Upper lobe of left lung (tissue), 6 donors: ENCODE measurements at regions not wholly inside any gene's neighbourhood (a gene's known extent, or its start where the extent isn't known, plus 50 kb on each side); places are given as distances from the start of the nearest gene placed in this dataset.
"Not testable (repeated sequence)": the region's sequence is repeated elsewhere in the genome, so short reads cannot be mapped to it uniquely, and the experiment has no call there.

Experiments used
- ATAC-seq, 2 donors: fragments of 200-7000 bp; cut with Tn5 transposase; one replicate each; pipeline ENCODE4 v1.9.1; 2022; ENCODE audit warnings: mild to moderate bottlenecking in 2 of 2, moderate library complexity in 2 of 2; ENCODE audit not compliant: low FRiP score in 2 of 2
- DNase-seq, 2 donors: peaks; one replicate each; pipeline ENCODE4 v3.0.0-alpha.2; 2019 to 2020
- H3K27ac ChIP-seq, 4 donors: fragments of 200-600 bp; sonication (generic); one replicate each; pipeline ENCODE4 v1.5.1; 2016 to 2019
- H3K27me3 ChIP-seq, 4 donors: fragments of 200-600 bp; sonication (generic); one replicate each; pipeline ENCODE4 v1.5.1; 2017 to 2019
- H3K36me3 ChIP-seq, 4 donors: fragments of 200-600 bp; sonication (generic); one replicate each; pipeline ENCODE4 v1.5.1; 2016 to 2019
- H3K4me1 ChIP-seq, 4 donors: fragments of 200-600 bp; sonication (generic); one replicate each; pipeline ENCODE4 v1.5.1; 2018 to 2019
- H3K4me3 ChIP-seq, 4 donors: fragments of 200-600 bp; sonication (generic); one replicate each; pipeline ENCODE4 v1.5.1; 2017 to 2019; ENCODE audit warnings: mild to moderate bottlenecking in 2 of 4, moderate library complexity in 1 of 4
- H3K9me3 ChIP-seq, 4 donors: fragments of 200-600 bp; sonication (generic); one replicate each; pipeline ENCODE4 v1.5.1; 2018 to 2019
- EP300 ChIP-seq, 4 donors: sonication (generic); formaldehyde crosslinking; IDR thresholded peaks; one replicate each; pipeline ENCODE4 v1.5.1; 2017; ENCODE audit warnings: antibody characterized with exemption in 4 of 4, control low read depth in 2 of 4
- POLR2A ChIP-seq, 4 donors: fragments of 450-650 bp; IDR thresholded peaks; one replicate each; pipeline ENCODE4 v1.5.1; 2016 to 2017; ENCODE audit warnings: antibody characterized with exemption in 4 of 4, mild to moderate bottlenecking in 2 of 4
- POLR2AphosphoS5 ChIP-seq, 2 donors: sonication (generic); formaldehyde crosslinking; IDR thresholded peaks; one replicate each; pipeline ENCODE4 v1.5.1; 2017; ENCODE audit warnings: antibody characterized with exemption in 2 of 2
- WGBS, 2 donors: methylation state at CpG; one replicate each; pipeline ENCODE4 v1.1.5; 2017 to 2018; 5-methylcytosine and 5-hydroxymethylcytosine counted together
- TF ChIP-seq, protein P1 (sequence below), 6 experiments: fragments of 450-650 bp in 4 of 6; fragments of 200-600 bp in 2 of 6; sonication (generic) in 2 of 6; IDR thresholded peaks; one replicate each; pipeline ENCODE4 v1.5.1; 2016 to 2019; ENCODE audit warnings: antibody characterized with exemption in 6 of 6
- donor health status: DM: no; HTN: no; CAD: no; lungs with moderate emphysema.
- donor health status: DM: no; HTN: yes; CAD: no; lungs with severe emphysema.

DNA sequence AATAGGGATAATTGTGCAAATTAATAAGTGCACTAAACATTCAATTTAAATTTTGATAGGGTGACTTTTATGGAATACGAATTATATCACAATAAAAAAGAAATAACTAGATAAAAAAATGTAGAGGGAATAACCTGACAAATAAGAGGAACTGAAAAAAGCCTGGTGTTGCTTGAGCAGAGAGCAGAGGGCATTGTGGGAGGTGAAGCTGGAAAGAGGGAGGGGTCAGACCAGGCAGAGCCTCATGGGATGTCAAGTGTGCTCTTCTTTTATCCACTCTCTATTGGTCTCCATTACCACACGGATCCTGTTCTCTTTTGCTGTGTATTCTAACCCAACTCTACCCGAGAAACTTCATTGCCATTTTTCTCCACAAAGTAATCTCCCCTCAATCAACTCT lies 264.0 kb upstream of the CRBN start:
- DNase-seq (no peak), ATAC-seq (no peak)
- Histone ChIP-seq H3K36me3 (no peaks in the 10 kb centered on the region), H3K4me3 (no peak overlapping the region), H3K4me1 (no peaks in the 10 kb centered on the region), H3K27me3 (no peaks in the 10 kb centered on the region), H3K27ac (no peak overlapping the region), H3K9me3 (no peaks in the 10 kb centered on the region)
- 76 to 82% methylated on average over 3 of the region's 3 CpGs for WGBS, 2 donors
- TF ChIP-seq POLR2A (IDR thresholded peaks at IDR 0.05): no peak
- no peak for TF ChIP-seq EP300 (IDR thresholded peaks at IDR 0.05)

- WGBS, 2 donors: 94 to 96% methylated on average over 2 of the region's 2 CpGs
- ATAC-seq: no peak
- Histone ChIP-seq H3K27me3 (no peaks in the 10 kb centered on the region), H3K27ac (no peak overlapping the region), H3K36me3 (no peaks in the 10 kb centered on the region), H3K4me3 (no peak overlapping the region), H3K4me1 (no peaks in the 10 kb centered on the region), H3K9me3 (no peaks in the 10 kb centered on the region)
- no peak for DNase-seq
- TF ChIP-seq, protein P1, sequence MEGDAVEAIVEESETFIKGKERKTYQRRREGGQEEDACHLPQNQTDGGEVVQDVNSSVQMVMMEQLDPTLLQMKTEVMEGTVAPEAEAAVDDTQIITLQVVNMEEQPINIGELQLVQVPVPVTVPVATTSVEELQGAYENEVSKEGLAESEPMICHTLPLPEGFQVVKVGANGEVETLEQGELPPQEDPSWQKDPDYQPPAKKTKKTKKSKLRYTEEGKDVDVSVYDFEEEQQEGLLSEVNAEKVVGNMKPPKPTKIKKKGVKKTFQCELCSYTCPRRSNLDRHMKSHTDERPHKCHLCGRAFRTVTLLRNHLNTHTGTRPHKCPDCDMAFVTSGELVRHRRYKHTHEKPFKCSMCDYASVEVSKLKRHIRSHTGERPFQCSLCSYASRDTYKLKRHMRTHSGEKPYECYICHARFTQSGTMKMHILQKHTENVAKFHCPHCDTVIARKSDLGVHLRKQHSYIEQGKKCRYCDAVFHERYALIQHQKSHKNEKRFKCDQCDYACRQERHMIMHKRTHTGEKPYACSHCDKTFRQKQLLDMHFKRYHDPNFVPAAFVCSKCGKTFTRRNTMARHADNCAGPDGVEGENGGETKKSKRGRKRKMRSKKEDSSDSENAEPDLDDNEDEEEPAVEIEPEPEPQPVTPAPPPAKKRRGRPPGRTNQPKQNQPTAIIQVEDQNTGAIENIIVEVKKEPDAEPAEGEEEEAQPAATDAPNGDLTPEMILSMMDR (IDR thresholded peaks at IDR 0.05): no peak
- TF ChIP-seq POLR2AphosphoS5 (IDR thresholded peaks at IDR 0.05) (no peak), POLR2A (IDR thresholded peaks at IDR 0.05) (no peak), EP300 (IDR thresholded peaks at IDR 0.05) (no peak)
These were observed 254.2 kb upstream of the CRBN start for GRCh38 chr3:3433711-3434110.

DNA sequence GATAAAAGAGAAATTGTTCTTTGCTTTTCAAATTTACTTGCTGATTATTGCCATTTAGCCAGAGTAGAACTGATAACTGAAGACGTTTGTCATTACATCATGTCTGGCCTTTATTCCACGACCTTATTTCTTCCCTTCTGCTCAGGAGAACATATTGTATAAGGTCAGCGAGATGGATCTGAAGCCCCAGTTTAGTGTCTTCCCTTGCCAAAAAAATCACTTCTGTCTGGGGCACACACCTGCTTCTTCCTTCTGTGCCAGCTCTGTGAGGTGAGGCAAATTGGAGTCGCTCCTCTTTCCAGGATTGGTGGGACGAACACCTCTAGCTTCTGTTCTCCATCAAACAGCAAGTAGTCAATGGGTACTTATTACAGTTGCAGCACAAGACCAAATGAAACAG lies 250.3 kb upstream of the CRBN start:
- H3K27me3 ChIP-seq: no peaks in the 10 kb centered on the region
- no peaks in the 10 kb centered on the region for H3K36me3 ChIP-seq
- no peak overlapping the region for H3K27ac ChIP-seq
- no peak overlapping the region for H3K4me3 ChIP-seq
- no peaks in the 10 kb centered on the region for H3K9me3 ChIP-seq
- H3K4me1 ChIP-seq: no peaks in the 10 kb centered on the region
- TF ChIP-seq POLR2A (IDR thresholded peaks at IDR 0.05): no peak
- TF ChIP-seq, protein P1 (IDR thresholded peaks at IDR 0.05): no peak
- no peak for TF ChIP-seq EP300 (IDR thresholded peaks at IDR 0.05)
- no peak for TF ChIP-seq POLR2AphosphoS5 (IDR thresholded peaks at IDR 0.05)
- WGBS, 2 donors: 56 to 80% methylated on average over 5 of the region's 5 CpGs
- no peak for ATAC-seq
- no peak for DNase-seq

DNA sequence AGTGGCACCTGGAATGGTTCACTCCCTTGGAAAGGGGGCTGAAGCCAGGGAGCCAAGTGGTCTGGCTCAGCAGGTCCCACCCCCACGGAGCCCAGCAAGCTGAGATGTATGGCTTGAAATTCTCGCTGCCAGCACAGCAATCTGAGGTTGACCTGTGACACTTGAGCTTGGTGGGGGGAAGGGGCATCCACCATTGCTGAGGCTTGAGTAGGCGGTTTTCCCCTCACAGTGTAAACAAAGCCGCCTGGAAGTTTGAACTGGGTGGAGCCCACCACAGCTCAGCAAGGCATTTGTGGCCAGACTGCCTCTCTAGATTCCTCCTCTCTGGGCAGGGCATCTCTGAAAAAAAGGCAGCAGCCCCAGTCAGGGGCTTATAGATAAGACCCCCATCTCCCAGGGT lies 228.2 kb upstream of the CRBN start:
- not testable (repeated sequence) for H3K27ac ChIP-seq, H3K36me3 ChIP-seq, H3K27me3 ChIP-seq, H3K9me3 ChIP-seq, H3K4me3 ChIP-seq, H3K4me1 ChIP-seq, DNase-seq, ATAC-seq
- 41% methylated on average over 4 of the region's 4 CpGs; no CpG with 5 or more reads in 1 of the 2 donors for WGBS, 2 donors

DNA sequence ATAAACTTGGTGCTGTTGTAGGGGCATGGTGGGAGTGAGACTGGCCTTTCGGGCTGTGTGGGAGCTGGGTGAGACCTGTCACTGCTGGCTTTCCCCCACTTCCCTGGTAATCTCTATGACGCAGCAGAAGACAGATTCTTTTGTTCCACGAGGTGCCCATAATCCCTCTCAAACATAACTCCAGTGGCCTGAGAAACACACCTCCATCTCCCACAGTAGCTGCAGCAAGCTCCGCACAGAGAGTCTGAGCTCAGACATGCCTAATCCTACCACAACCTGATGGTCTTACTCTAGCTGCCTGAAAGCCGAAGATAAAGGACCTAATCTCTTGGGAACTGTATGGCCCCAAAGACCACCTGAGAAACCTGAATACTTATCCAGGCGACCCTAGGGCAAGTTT lies 225.6 kb upstream of the CRBN start:
- no peaks in the 10 kb centered on the region for H3K27me3 ChIP-seq
- no peak for ATAC-seq
- WGBS, 2 donors: 66 to 90% methylated on average over 5 to 6 of the region's 6 CpGs

DNA sequence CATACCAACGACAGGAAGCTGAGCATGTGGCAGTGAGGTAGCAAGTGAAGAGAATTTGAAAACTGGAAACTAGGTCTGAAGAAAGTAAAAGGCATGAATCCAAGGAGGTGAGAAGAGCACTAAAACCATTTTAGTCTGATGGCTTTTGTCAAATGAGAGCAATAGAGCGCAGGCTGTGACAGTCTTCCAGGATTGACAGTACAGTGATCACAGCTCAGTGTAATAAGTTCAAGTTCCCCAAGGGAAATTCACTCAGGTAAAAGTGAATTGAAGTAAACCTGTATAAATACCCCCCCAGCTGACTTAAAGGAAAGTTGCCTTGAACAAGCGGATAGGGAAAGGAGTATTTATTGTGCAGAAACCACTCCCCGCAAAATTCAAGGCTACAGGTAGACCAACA lies 224.2 kb upstream of the CRBN start:
- TF ChIP-seq POLR2A (IDR thresholded peaks at IDR 0.05) (no peak), POLR2AphosphoS5 (IDR thresholded peaks at IDR 0.05) (no peak), EP300 (IDR thresholded peaks at IDR 0.05) (no peak)
- TF ChIP-seq, protein P1 (IDR thresholded peaks at IDR 0.05): no peak
- H3K4me1 ChIP-seq: no peaks in the 10 kb centered on the region
- H3K4me3 ChIP-seq: no peak overlapping the region
- no peak overlapping the region for H3K27ac ChIP-seq
- DNase-seq: no peak
- WGBS, 2 donors: 85 to 89% methylated on average over 4 of the region's 4 CpGs
- no peak for ATAC-seq
- H3K27me3 ChIP-seq: no peaks in the 10 kb centered on the region
- no peaks in the 10 kb centered on the region for H3K36me3 ChIP-seq
- H3K9me3 ChIP-seq: peaks cover 0 to 15% (median 6%) of the 10 kb centered on the region in 4 donors

More for the DNA sequence above, 225.6 kb upstream of the CRBN start:
- no peak overlapping the region for H3K4me3 ChIP-seq
- H3K9me3 ChIP-seq: peaks cover 0 to 15% (median 6%) of the 10 kb centered on the region in 4 donors
- TF ChIP-seq POLR2A (IDR thresholded peaks at IDR 0.05) (no peak), EP300 (IDR thresholded peaks at IDR 0.05) (no peak), POLR2AphosphoS5 (IDR thresholded peaks at IDR 0.05) (no peak)
- TF ChIP-seq, protein P1 (IDR thresholded peaks at IDR 0.05): no peak
- H3K4me1 ChIP-seq: no peaks in the 10 kb centered on the region
- no peak overlapping the region for H3K27ac ChIP-seq
- no peaks in the 10 kb centered on the region for H3K36me3 ChIP-seq
- no peak for DNase-seq
